ENCODE measurements at regions not wholly inside any gene's neighbourhood (a gene's known extent, or its start where the extent isn't known, plus 50 kb on each side); places are given as distances from the start of the nearest gene placed in this dataset.
A peak's percentile ranks its signal among the peaks of the same experiment; 100 is the strongest.

GRCh38 chr18:34608064-34608463 is 102.0 kb upstream of the DTNA start:
- DNase-seq (no peak), ATAC-seq (ENCODE audit: low FRiP score) (no peak)
- intact Hi-C loops (cut with DNase I) = loop anchor here in 1 of 2 donors (5.0 kb wide), 1 partner anchor 39 kb away; no protein-coding TSS in a partner anchor

GRCh38 chr18:34609986-34610648 is 100.0 kb upstream of the DTNA start:
- 69 to 70% methylated on average over 4 of the region's 4 CpGs for WGBS, 2 donors

More at GRCh38 chr18:34608064-34608463, 102.0 kb upstream of the DTNA start:
- H3K4me3 ChIP-seq (ENCODE audit: low read length in 2 of 2) = no peak overlapping the region
- H3K27ac ChIP-seq (ENCODE audit: low read depth in 1 of 2, low read length in 2 of 2) = no peak overlapping the region
- 57 to 71% methylated on average over 2 of the region's 2 CpGs for WGBS, 2 donors
- H3K4me1 ChIP-seq (ENCODE audit: control insufficient read depth in 1 of 2, insufficient read depth in 2 of 2, low read length in 2 of 2) = peaks cover 0 to 2% of the 10 kb centered on the region in 2 donors
- no peaks in the 10 kb centered on the region for H3K27me3 ChIP-seq (ENCODE audit: control insufficient read depth in 1 of 2, insufficient read depth in 2 of 2, low read length in 1 of 2)
- no peaks in the 10 kb centered on the region for H3K9me3 ChIP-seq (ENCODE audit: control insufficient read depth, low read length)
- H3K36me3 ChIP-seq (ENCODE audit: control insufficient read depth in 1 of 2, insufficient read depth in 2 of 2, low read length in 1 of 2) = no peaks in the 10 kb centered on the region

GRCh38 chr18:34611904-34612303 is 98.2 kb upstream of the DTNA start:
- Histone ChIP-seq H3K27ac (ENCODE audit: low read depth in 1 of 2, low read length in 2 of 2) (no peak overlapping the region), H3K4me1 (ENCODE audit: control insufficient read depth in 1 of 2, insufficient read depth in 2 of 2, low read length in 2 of 2) (no peaks in the 10 kb centered on the region), H3K36me3 (ENCODE audit: control insufficient read depth in 1 of 2, insufficient read depth in 2 of 2, low read length in 1 of 2) (no peaks in the 10 kb centered on the region), H3K27me3 (ENCODE audit: control insufficient read depth in 1 of 2, insufficient read depth in 2 of 2, low read length in 1 of 2) (no peaks in the 10 kb centered on the region), H3K4me3 (ENCODE audit: low read length in 2 of 2) (no peak overlapping the region), H3K9me3 (ENCODE audit: control insufficient read depth, low read length) (no peaks in the 10 kb centered on the region)
- intact Hi-C loops (cut with DNase I) = no loop called here
- DNase-seq = no peak
- WGBS, 2 donors = 88 to 93% methylated on average over 10 of the region's 10 CpGs
- ATAC-seq (ENCODE audit: low FRiP score) = peak; percentile 48

More at GRCh38 chr18:34609986-34610648, 100.0 kb upstream of the DTNA start:
- Histone ChIP-seq H3K9me3 (ENCODE audit: control insufficient read depth, low read length) (no peaks in the 10 kb centered on the region), H3K36me3 (ENCODE audit: control insufficient read depth in 1 of 2, insufficient read depth in 2 of 2, low read length in 1 of 2) (no peaks in the 10 kb centered on the region), H3K4me1 (ENCODE audit: control insufficient read depth in 1 of 2, insufficient read depth in 2 of 2, low read length in 2 of 2) (peaks cover 0 to 2% of the 10 kb centered on the region in 2 donors), H3K27me3 (ENCODE audit: control insufficient read depth in 1 of 2, insufficient read depth in 2 of 2, low read length in 1 of 2) (no peaks in the 10 kb centered on the region), H3K4me3 (ENCODE audit: low read length in 2 of 2) (no peak overlapping the region), H3K27ac (ENCODE audit: low read depth in 1 of 2, low read length in 2 of 2) (no peak overlapping the region)
- ATAC-seq (ENCODE audit: low FRiP score) (no peak), DNase-seq (no peak)
- intact Hi-C loops (cut with DNase I) = loop anchor here in 1 of 2 donors (5.0 kb wide), 1 partner anchor 37 kb away; no protein-coding TSS in a partner anchor

- no peak for DNase-seq
- ATAC-seq (ENCODE audit: low FRiP score) = no peak
- Histone ChIP-seq H3K4me3 (ENCODE audit: low read length in 2 of 2) (no peak overlapping the region), H3K4me1 (ENCODE audit: control insufficient read depth in 1 of 2, insufficient read depth in 2 of 2, low read length in 2 of 2) (no peaks in the 10 kb centered on the region), H3K36me3 (ENCODE audit: control insufficient read depth in 1 of 2, insufficient read depth in 2 of 2, low read length in 1 of 2) (no peaks in the 10 kb centered on the region), H3K9me3 (ENCODE audit: control insufficient read depth, low read length) (peaks cover 2% of the 10 kb centered on the region), H3K27ac (ENCODE audit: low read depth in 1 of 2, low read length in 2 of 2) (no peak overlapping the region), H3K27me3 (ENCODE audit: control insufficient read depth in 1 of 2, insufficient read depth in 2 of 2, low read length in 1 of 2) (no peaks in the 10 kb centered on the region)
- intact Hi-C loops (cut with DNase I) = no loop called here
- 95 to 98% methylated on average over 5 of the region's 5 CpGs for WGBS, 2 donors
Observed at GRCh38 chr18:34620258-34620861, 89.7 kb upstream of the DTNA start.

GRCh38 chr18:34623557-34623956 is 86.5 kb upstream of the DTNA start:
- DNase-seq (no peak), ATAC-seq (ENCODE audit: low FRiP score) (no peak)
- no peaks in the 10 kb centered on the region for H3K27me3 ChIP-seq (ENCODE audit: control insufficient read depth in 1 of 2, insufficient read depth in 2 of 2, low read length in 1 of 2)
- H3K36me3 ChIP-seq (ENCODE audit: control insufficient read depth in 1 of 2, insufficient read depth in 2 of 2, low read length in 1 of 2) = no peaks in the 10 kb centered on the region
- H3K27ac ChIP-seq (ENCODE audit: low read depth in 1 of 2, low read length in 2 of 2) = no peak overlapping the region
- H3K9me3 ChIP-seq (ENCODE audit: control insufficient read depth, low read length) = peaks cover 2% of the 10 kb centered on the region
- H3K4me3 ChIP-seq (ENCODE audit: low read length in 2 of 2) = no peak overlapping the region
- intact Hi-C loops (cut with DNase I) = no loop called here
- H3K4me1 ChIP-seq (ENCODE audit: control insufficient read depth in 1 of 2, insufficient read depth in 2 of 2, low read length in 2 of 2) = peaks cover 0 to 2% of the 10 kb centered on the region in 2 donors
- WGBS, 2 donors = 95 to 97% methylated on average over 2 of the region's 2 CpGs

- 53 to 78% methylated on average over 3 of the region's 3 CpGs for WGBS, 2 donors
- H3K36me3 ChIP-seq (ENCODE audit: control insufficient read depth in 1 of 2, insufficient read depth in 2 of 2, low read length in 1 of 2) = peaks cover 0 to 2% of the 10 kb centered on the region in 2 donors
- H3K4me1 ChIP-seq (ENCODE audit: control insufficient read depth in 1 of 2, insufficient read depth in 2 of 2, low read length in 2 of 2) = peaks cover 0 to 2% of the 10 kb centered on the region in 2 donors
- H3K9me3 ChIP-seq (ENCODE audit: control insufficient read depth, low read length) = peaks cover 2% of the 10 kb centered on the region
- ATAC-seq (ENCODE audit: low FRiP score) (no peak), DNase-seq (no peak)
- intact Hi-C loops (cut with DNase I) = no loop called here
- H3K4me3 ChIP-seq (ENCODE audit: low read length in 2 of 2) = no peak overlapping the region
- no peak overlapping the region for H3K27ac ChIP-seq (ENCODE audit: low read depth in 1 of 2, low read length in 2 of 2)
- H3K27me3 ChIP-seq (ENCODE audit: control insufficient read depth in 1 of 2, insufficient read depth in 2 of 2, low read length in 1 of 2) = no peaks in the 10 kb centered on the region
Observed at GRCh38 chr18:34624551-34624950, 85.5 kb upstream of the DTNA start.

GRCh38 chr18:34626404-34627136 is 83.5 kb upstream of the DTNA start:
- no peak overlapping the region for H3K4me3 ChIP-seq (ENCODE audit: low read length in 2 of 2)
- H3K9me3 ChIP-seq (ENCODE audit: control insufficient read depth, low read length) = no peaks in the 10 kb centered on the region
- intact Hi-C loops (cut with DNase I) = no loop called here
- DNase-seq (no peak), ATAC-seq (ENCODE audit: low FRiP score) (no peak)
- WGBS, 2 donors = 97% methylated on average over 2 of the region's 2 CpGs
- no peaks in the 10 kb centered on the region for H3K27me3 ChIP-seq (ENCODE audit: control insufficient read depth in 1 of 2, insufficient read depth in 2 of 2, low read length in 1 of 2)
- H3K27ac ChIP-seq (ENCODE audit: low read depth in 1 of 2, low read length in 2 of 2) = no peak overlapping the region
- H3K4me1 ChIP-seq (ENCODE audit: control insufficient read depth in 1 of 2, insufficient read depth in 2 of 2, low read length in 2 of 2) = peaks cover 0 to 2% of the 10 kb centered on the region in 2 donors
- H3K36me3 ChIP-seq (ENCODE audit: control insufficient read depth in 1 of 2, insufficient read depth in 2 of 2, low read length in 1 of 2) = peaks cover 0 to 2% of the 10 kb centered on the region in 2 donors

- 96% methylated on average over 2 of the region's 2 CpGs for WGBS, 2 donors
- peaks cover 0 to 2% of the 10 kb centered on the region in 2 donors for H3K36me3 ChIP-seq (ENCODE audit: control insufficient read depth in 1 of 2, insufficient read depth in 2 of 2, low read length in 1 of 2)
Observed at GRCh38 chr18:34627137-34627920, 82.8 kb upstream of the DTNA start.

More at GRCh38 chr18:34627137-34627920, 82.8 kb upstream of the DTNA start:
- no peaks in the 10 kb centered on the region for H3K9me3 ChIP-seq (ENCODE audit: control insufficient read depth, low read length)
- peaks cover 0 to 2% of the 10 kb centered on the region in 2 donors for H3K4me1 ChIP-seq (ENCODE audit: control insufficient read depth in 1 of 2, insufficient read depth in 2 of 2, low read length in 2 of 2)
- no peak overlapping the region for H3K27ac ChIP-seq (ENCODE audit: low read depth in 1 of 2, low read length in 2 of 2)
- no peak overlapping the region for H3K4me3 ChIP-seq (ENCODE audit: low read length in 2 of 2)
- DNase-seq (no peak), ATAC-seq (ENCODE audit: low FRiP score) (no peak)
- intact Hi-C loops (cut with DNase I) = no loop called here
- no peaks in the 10 kb centered on the region for H3K27me3 ChIP-seq (ENCODE audit: control insufficient read depth in 1 of 2, insufficient read depth in 2 of 2, low read length in 1 of 2)

All from aorta (tissue), 5 donors.